OCI-LY1 (cell line): ENCODE measurements at regions not wholly inside any gene's neighbourhood (a gene's known extent, or its start where the extent isn't known, plus 50 kb on each side); places are given as distances from the start of the nearest gene placed in this dataset.

Experiments
- CTCF ChIP-seq: fragments of 200-600 bp; sonication (generic), shearing (Covaris generic); IDR thresholded peaks from 2 replicates; pipeline ENCODE4 v1.5.1; 2017; ENCODE audit warnings: mild to moderate bottlenecking, antibody characterized with exemption, low read length, moderate library complexity, mixed read lengths
- EZH2 ChIP-seq: fragments of 200-600 bp; sonication (generic), shearing (Covaris generic); IDR thresholded peaks from 2 replicates; pipeline ENCODE4 v1.8.0; 2017; ENCODE audit warnings: borderline replicate concordance, mixed run types, mild to moderate bottlenecking, antibody characterized with exemption, low read length, moderate library complexity, mixed read lengths

GRCh38 chr19:28283592-28283991, 929.4 kb downstream of the UQCRFS1 start:
- TF ChIP-seq CTCF (no peak), EZH2 (no peak)
